ENCODE measurements at regions not wholly inside any gene's neighbourhood (a gene's known extent, or its start where the extent isn't known, plus 50 kb on each side); places are given as distances from the start of the nearest gene placed in this dataset.

GRCh38 chr16:8519179-8519578 lies 71.1 kb downstream of the TMEM114 start:
- no peak for TF ChIP-seq CTCF (IDR thresholded peaks at IDR 0.05; ENCODE audit: borderline replicate concordance, insufficient read depth, low read depth, low read length)

GRCh38 chr16:8517280-8517679 lies 73.0 kb downstream of the TMEM114 start:
- no peak overlapping the region for H3K4me3 ChIP-seq (ENCODE audit: low read depth, low read length)
- no peak for TF ChIP-seq CTCF (IDR thresholded peaks at IDR 0.05; ENCODE audit: borderline replicate concordance, insufficient read depth, low read depth, low read length)

More at GRCh38 chr16:8519179-8519578, 71.1 kb downstream of the TMEM114 start:
- H3K4me3 ChIP-seq (ENCODE audit: low read depth, low read length) = no peak overlapping the region

- no peak for TF ChIP-seq CTCF (IDR thresholded peaks at IDR 0.05; ENCODE audit: borderline replicate concordance, insufficient read depth, low read depth, low read length)
- no peak overlapping the region for H3K4me3 ChIP-seq (ENCODE audit: low read depth, low read length)
Measured at GRCh38 chr16:8516471-8516870, 73.8 kb downstream of the TMEM114 start.

GRCh38 chr16:8512941-8513624 lies 77.2 kb downstream of the TMEM114 start:
- H3K4me3 ChIP-seq (ENCODE audit: low read depth, low read length) = no peak overlapping the region
- no peak for TF ChIP-seq CTCF (IDR thresholded peaks at IDR 0.05; ENCODE audit: borderline replicate concordance, insufficient read depth, low read depth, low read length)

- TF ChIP-seq CTCF (IDR thresholded peaks at IDR 0.05; ENCODE audit: borderline replicate concordance, insufficient read depth, low read depth, low read length) = no peak
- no peak overlapping the region for H3K4me3 ChIP-seq (ENCODE audit: low read depth, low read length)
Measured at GRCh38 chr16:8511464-8511863, 78.8 kb downstream of the TMEM114 start.

GRCh38 chr16:8510160-8510559 lies 80.2 kb downstream of the TMEM114 start:
- no peak overlapping the region for H3K4me3 ChIP-seq (ENCODE audit: low read depth, low read length)

More at GRCh38 chr16:8510160-8510559, 80.2 kb downstream of the TMEM114 start:
- no peak for TF ChIP-seq CTCF (IDR thresholded peaks at IDR 0.05; ENCODE audit: borderline replicate concordance, insufficient read depth, low read depth, low read length)
